Stomach (tissue), 8 donors: ENCODE measurements at regions not wholly inside any gene's neighbourhood (a gene's known extent, or its start where the extent isn't known, plus 50 kb on each side); places are given as distances from the start of the nearest gene placed in this dataset.

Experiments
- DNase-seq, 2 donors: peaks; one replicate each; pipeline versions ENCODE4 v3.0.0 to v3.0.0-alpha.2; 2013 to 2019
- H3K27ac ChIP-seq, 5 donors: fragments of 200-600 bp in 4 of 5; sonication (generic) in 4 of 5; one replicate each; pipeline ENCODE4 v1.5.1; 2013 to 2019; ENCODE audit warnings: mild to moderate bottlenecking in 1 of 5, moderate library complexity in 1 of 5
- H3K27me3 ChIP-seq, 3 donors: fragments of 200-600 bp; sonication (generic); one replicate each; pipeline ENCODE4 v1.5.1; 2017 to 2019; ENCODE audit warnings: mixed run types in 1 of 3
- H3K36me3 ChIP-seq, 4 donors: fragments of 200-600 bp; sonication (generic); 1 replicate in 3 of 4; 2 replicates in 1 of 4; pipeline ENCODE4 v1.5.1; 2016 to 2019
- H3K4me1 ChIP-seq, 4 donors: fragments of 200-600 bp; sonication (generic); one replicate each; pipeline ENCODE4 v1.5.1; 2016 to 2019
- H3K4me3 ChIP-seq, 4 donors: fragments of 200-600 bp; sonication (generic) in 3 of 4; one replicate each; pipeline ENCODE4 v1.5.1; 2016 to 2019; ENCODE audit warnings: mild to moderate bottlenecking in 1 of 4
- H3K9me3 ChIP-seq, 4 donors: fragments of 200-600 bp; sonication (generic); one replicate each; pipeline ENCODE4 v1.5.1; 2016 to 2019
- EP300 ChIP-seq: sonication (generic); formaldehyde crosslinking; IDR thresholded peaks from one replicate; pipeline ENCODE4 v1.6.1; 2017; ENCODE audit warnings: antibody characterized with exemption
- POLR2A ChIP-seq, 4 donors: fragments of 450-650 bp; IDR thresholded peaks; one replicate each; pipeline ENCODE4 v1.6.1; 2016; ENCODE audit warnings: antibody characterized with exemption in 4 of 4, control low read depth in 2 of 4, mild to moderate bottlenecking in 1 of 4, moderate library complexity in 1 of 4
- POLR2AphosphoS5 ChIP-seq, 3 donors: sonication (generic); formaldehyde crosslinking; IDR thresholded peaks; one replicate each; pipeline ENCODE4 v1.6.1; 2016; ENCODE audit warnings: antibody characterized with exemption in 3 of 3
- WGBS, 5 donors: extraction: QIAGEN DNeasy Blood & Tissue Kit in 3 of 5; methylation state at CpG; one replicate each; pipeline versions ENCODE4 v1.1.5 to v1.1.7; 2013 to 2018; 5-methylcytosine and 5-hydroxymethylcytosine counted together
- intact Hi-C: fragments of 100-400 bp; cut with DNase I; formaldehyde crosslinking; loops from one replicate; pipeline ENCODE4 v1.15.1; 2023; ENCODE audit warnings: low total_unique reads
- TF ChIP-seq, protein P1 (sequence below), 7 experiments: fragments of 450-650 bp in 4 of 7; fragments of 200-600 bp in 3 of 7; sonication (generic) in 3 of 7; IDR thresholded peaks; one replicate each; pipeline ENCODE4 v1.5.1; 2016 to 2019; ENCODE audit warnings: antibody characterized with exemption in 7 of 7, control low read depth in 2 of 7, mild to moderate bottlenecking in 1 of 7
- donor health status: healthy with polysubstance abuse.
- donor health status: Bipolar disorder and iron deficiency.
- donor health status: healthy.

GRCh38 chr5:41625571-41625970, 115.2 kb upstream of the PLCXD3 start:
- DNase-seq: no peak
- Histone ChIP-seq H3K4me3 (no peak overlapping the region), H3K9me3 (no peaks in the 10 kb centered on the region), H3K36me3 (no peaks in the 10 kb centered on the region), H3K27me3 (no peaks in the 10 kb centered on the region), H3K27ac (no peak overlapping the region), H3K4me1 (no peaks in the 10 kb centered on the region)
- no peak for TF ChIP-seq POLR2A (IDR thresholded peaks at IDR 0.05)
- TF ChIP-seq EP300: no peak
- no peak for TF ChIP-seq POLR2AphosphoS5 (IDR thresholded peaks at IDR 0.05)
- TF ChIP-seq, protein P1, sequence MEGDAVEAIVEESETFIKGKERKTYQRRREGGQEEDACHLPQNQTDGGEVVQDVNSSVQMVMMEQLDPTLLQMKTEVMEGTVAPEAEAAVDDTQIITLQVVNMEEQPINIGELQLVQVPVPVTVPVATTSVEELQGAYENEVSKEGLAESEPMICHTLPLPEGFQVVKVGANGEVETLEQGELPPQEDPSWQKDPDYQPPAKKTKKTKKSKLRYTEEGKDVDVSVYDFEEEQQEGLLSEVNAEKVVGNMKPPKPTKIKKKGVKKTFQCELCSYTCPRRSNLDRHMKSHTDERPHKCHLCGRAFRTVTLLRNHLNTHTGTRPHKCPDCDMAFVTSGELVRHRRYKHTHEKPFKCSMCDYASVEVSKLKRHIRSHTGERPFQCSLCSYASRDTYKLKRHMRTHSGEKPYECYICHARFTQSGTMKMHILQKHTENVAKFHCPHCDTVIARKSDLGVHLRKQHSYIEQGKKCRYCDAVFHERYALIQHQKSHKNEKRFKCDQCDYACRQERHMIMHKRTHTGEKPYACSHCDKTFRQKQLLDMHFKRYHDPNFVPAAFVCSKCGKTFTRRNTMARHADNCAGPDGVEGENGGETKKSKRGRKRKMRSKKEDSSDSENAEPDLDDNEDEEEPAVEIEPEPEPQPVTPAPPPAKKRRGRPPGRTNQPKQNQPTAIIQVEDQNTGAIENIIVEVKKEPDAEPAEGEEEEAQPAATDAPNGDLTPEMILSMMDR (IDR thresholded peaks at IDR 0.05): no peak
- intact Hi-C loops: no loop called here

DNA sequence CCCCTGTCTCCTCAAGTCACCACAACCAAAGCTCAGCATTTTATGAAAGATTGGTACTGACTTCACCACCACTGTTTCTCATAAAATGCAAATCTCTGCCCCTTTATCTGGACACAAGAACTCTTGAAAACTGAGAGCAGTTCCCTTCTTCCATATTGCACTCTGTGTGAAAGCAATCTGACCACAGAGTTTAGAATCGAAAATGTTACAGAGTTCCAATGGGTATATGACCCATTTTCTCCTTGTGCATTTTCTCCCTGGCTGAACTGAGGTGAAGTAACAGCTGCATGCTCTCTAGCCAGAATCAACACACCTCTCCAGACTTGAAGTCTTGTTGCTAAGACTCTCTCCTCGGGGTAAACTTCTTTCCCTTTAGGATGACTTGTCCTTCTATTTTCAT, 111.0 kb upstream of the PLCXD3 start:
- DNase-seq: no peak
- Histone ChIP-seq H3K4me3 (no peak overlapping the region), H3K36me3 (no peaks in the 10 kb centered on the region), H3K27ac (no peak overlapping the region), H3K27me3 (no peaks in the 10 kb centered on the region), H3K4me1 (no peaks in the 10 kb centered on the region), H3K9me3 (no peaks in the 10 kb centered on the region)
- intact Hi-C loops: no loop called here
- 41 to 58% (median 55%) methylated on average over 2 of the region's 2 CpGs for WGBS, 5 donors
- TF ChIP-seq POLR2AphosphoS5 (IDR thresholded peaks at IDR 0.05): no peak

GRCh38 chr5:41617843-41618515, 107.6 kb upstream of the PLCXD3 start:
- no peak for DNase-seq
- no peaks in the 10 kb centered on the region for H3K27me3 ChIP-seq
- H3K9me3 ChIP-seq: no peaks in the 10 kb centered on the region
- H3K4me1 ChIP-seq: no peaks in the 10 kb centered on the region
- 79 to 95% (median 80%) methylated on average over 2 of the region's 2 CpGs for WGBS, 5 donors
- H3K4me3 ChIP-seq: no peak overlapping the region
- H3K36me3 ChIP-seq: no peaks in the 10 kb centered on the region
- intact Hi-C loops: no loop called here
- TF ChIP-seq EP300 (no peak), POLR2AphosphoS5 (IDR thresholded peaks at IDR 0.05) (no peak), POLR2A (IDR thresholded peaks at IDR 0.05) (no peak)
- TF ChIP-seq, protein P1 (IDR thresholded peaks at IDR 0.05): no peak
- no peak overlapping the region for H3K27ac ChIP-seq

DNA sequence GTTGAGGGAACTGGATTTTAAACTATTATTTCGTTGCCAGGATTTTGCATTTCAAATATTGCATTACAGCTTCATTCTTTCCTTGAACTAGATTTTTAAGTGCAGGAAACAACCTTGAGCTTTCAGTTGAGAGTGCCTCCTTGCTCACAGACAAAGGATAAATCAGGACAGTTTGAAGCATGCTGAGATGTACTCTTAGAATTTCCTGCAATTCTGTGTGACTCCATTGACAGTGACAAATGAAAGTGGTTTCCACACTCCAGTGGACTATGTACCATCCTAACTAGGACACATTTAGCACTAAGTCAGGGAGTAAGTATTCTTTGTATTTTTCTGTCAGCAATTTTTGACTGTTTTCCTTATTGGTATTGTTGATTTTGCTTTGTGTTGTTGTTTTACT, 100.0 kb upstream of the PLCXD3 start:
- Histone ChIP-seq H3K27me3 (no peaks in the 10 kb centered on the region), H3K4me3 (no peak overlapping the region), H3K9me3 (peaks cover 0 to 12% (median 6%) of the 10 kb centered on the region in 4 donors), H3K4me1 (no peaks in the 10 kb centered on the region), H3K27ac (no peak overlapping the region), H3K36me3 (no peaks in the 10 kb centered on the region)
- TF ChIP-seq, protein P1 (IDR thresholded peaks at IDR 0.05): no peak
- no peak for TF ChIP-seq POLR2A (IDR thresholded peaks at IDR 0.05)
- no peak for TF ChIP-seq EP300
- TF ChIP-seq POLR2AphosphoS5 (IDR thresholded peaks at IDR 0.05): no peak
- intact Hi-C loops: no loop called here
- WGBS, 5 donors: 26 to 63% (median 50%) methylated on average over 1 of the region's 1 CpG
- no peak for DNase-seq

DNA sequence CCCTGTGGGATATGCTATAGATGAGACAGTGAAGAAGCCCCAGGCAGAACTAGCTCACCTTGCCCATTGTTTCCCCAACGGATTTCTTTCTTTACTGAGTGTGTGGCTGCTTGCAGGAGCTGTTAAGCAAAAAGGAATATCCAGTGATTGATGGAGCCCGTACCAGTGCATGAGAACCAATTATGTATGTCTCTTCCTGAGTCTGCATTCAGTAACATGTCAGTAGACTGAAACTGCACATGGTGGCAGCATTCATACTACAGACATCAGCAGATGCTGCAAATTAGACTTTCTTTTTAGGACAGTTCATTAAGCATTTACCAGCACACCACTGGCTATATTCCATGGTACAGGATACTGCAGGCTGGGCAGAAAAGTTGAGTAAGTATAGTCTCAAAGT, 90.3 kb upstream of the PLCXD3 start:
- WGBS, 5 donors: 30 to 55% (median 45%) methylated on average over 2 of the region's 2 CpGs
- TF ChIP-seq POLR2AphosphoS5 (IDR thresholded peaks at IDR 0.05) (no peak), POLR2A (IDR thresholded peaks at IDR 0.05) (no peak), EP300 (no peak)
- TF ChIP-seq, protein P1 (IDR thresholded peaks at IDR 0.05): no peak

More for the DNA sequence above, 90.3 kb upstream of the PLCXD3 start:
- H3K36me3 ChIP-seq: no peaks in the 10 kb centered on the region
- intact Hi-C loops: no loop called here
- no peaks in the 10 kb centered on the region for H3K27me3 ChIP-seq
- peak in 1 of 2 donors; percentile 8 for DNase-seq
- no peak overlapping the region for H3K27ac ChIP-seq
- no peaks in the 10 kb centered on the region for H3K4me1 ChIP-seq
- H3K4me3 ChIP-seq: no peak overlapping the region
- peaks cover 0 to 6% (median 1%) of the 10 kb centered on the region in 4 donors for H3K9me3 ChIP-seq
